ENCODE measurements at regions not wholly inside any gene's neighbourhood (a gene's known extent, or its start where the extent isn't known, plus 50 kb on each side); places are given as distances from the start of the nearest gene placed in this dataset.

- TF ChIP-seq CTCF (conservative IDR thresholded peaks at IDR 0.05; ENCODE audit: low read depth, low read length) = no peak
- no peak for TF ChIP-seq EZH2phosphoT487 (IDR thresholded peaks at IDR 0.05; ENCODE audit: borderline replicate concordance, low read length)
- no peak for TF ChIP-seq EZH2 (IDR thresholded peaks at IDR 0.05; ENCODE audit: low read length, unreplicated experiment)
Measured at GRCh38 chr4:11598591-11598990, 169.9 kb upstream of the HS3ST1 start.

Measured in PC-3 (cell line).